ENCODE measurements at regions not wholly inside any gene's neighbourhood (a gene's known extent, or its start where the extent isn't known, plus 50 kb on each side); places are given as distances from the start of the nearest gene placed in this dataset.

DNA sequence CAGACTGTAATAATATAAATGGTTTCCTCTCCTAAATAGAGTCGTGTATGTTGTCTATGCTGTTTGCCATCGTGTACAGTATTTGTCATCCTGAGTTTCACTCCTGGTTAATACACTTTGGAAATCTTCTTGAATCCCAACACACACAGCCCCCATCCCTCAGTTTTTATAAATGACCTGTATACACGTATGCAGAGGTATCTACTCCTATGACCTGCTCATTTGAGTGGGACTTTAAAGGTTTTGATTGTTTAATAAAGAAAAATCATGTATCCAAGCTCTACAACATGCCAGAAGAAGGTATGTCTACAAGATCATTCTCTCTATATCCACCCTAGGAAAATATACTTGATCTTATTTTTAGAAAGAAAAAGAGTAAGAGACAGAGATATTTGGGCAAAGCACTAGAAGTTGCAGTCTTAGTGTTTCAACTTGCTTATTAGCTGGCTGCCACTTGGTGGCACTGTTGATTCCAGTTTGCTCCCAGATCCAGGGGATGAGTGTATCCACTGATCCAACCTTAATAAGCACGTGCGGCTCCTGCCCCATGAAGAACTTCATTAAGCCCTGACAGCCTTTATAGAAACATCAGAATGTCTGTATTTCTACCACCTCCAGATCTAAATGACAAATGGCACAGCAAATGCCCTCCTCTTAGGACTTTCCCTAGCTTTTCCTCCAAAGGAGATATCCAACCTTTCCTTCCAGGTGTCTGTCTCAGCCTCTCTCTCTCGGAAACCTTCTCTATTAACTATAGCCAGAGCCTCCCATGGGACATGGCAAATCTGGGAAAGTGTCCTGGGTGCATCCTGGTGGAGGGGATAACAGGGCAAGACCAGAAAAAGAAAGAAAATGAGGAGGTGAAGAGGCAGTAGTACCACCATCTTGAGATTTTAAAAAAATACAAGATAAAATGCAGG lies 181.6 kb upstream of the NEBL start:
- no peak overlapping the region for H3K27ac ChIP-seq
- no peak for DNase-seq (ENCODE audit: low read depth, low spot score)

DNA sequence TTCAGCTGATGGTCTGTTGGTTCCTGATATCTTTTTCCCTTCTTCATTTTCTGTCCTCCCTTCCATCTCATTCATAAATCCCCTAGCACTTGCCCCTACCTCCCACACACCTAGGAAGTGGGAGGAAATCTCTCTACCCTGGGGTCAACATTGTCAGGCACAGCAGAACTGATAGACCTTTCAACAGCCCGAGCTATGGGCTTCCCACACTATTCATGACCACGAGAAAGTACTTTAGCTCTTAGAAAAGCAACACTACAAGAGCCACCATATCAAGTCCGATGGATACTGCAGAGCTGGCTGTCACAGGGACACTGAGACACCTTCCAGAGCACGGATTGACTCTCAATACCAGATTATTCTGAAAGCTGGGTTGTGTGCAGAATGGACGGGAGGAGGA lies 180.6 kb upstream of the NEBL start:
- no peak overlapping the region for H3K27ac ChIP-seq
- DNase-seq (ENCODE audit: low read depth, low spot score): no peak

DNA sequence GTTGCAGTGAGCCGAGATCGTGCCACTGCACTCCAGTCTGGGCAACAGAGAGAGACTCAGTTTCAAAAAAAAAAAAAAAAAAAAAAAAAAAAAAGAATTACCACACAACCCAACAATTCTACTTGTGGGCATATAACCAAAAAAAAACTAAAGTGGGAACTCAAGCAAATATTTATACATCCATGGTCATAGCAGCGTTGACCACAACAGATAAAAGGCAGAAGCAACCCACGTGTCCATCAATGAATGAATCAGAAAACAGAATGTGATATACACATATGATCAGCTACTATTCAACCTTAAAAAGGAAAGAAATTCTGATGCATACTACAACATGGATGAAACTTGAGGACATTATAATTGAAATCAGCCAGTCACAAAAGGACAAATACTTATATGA lies 179.3 kb upstream of the NEBL start:
- DNase-seq (ENCODE audit: low read depth, low spot score): no peak
- H3K27ac ChIP-seq: no peak overlapping the region

DNA sequence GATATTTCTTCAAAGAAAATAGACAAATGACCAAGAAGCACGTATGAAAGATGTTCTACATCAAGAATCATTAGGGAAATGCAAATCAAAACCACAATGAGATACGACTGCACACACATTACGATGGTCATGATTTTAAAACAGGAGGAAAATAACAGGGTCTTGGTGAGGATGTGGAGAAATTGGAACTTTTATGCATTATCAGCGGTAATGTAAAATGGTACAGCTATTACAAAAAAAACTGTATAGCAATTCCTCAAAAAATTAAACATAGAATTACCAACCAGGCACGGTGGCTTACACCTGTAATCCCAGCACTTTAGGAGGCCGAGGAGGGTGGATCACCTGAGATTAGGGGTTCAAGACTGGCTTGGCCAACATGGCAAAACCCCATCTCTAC lies 178.8 kb upstream of the NEBL start:
- no peak for DNase-seq (ENCODE audit: low read depth, low spot score)
- H3K27ac ChIP-seq: no peak overlapping the region

DNA sequence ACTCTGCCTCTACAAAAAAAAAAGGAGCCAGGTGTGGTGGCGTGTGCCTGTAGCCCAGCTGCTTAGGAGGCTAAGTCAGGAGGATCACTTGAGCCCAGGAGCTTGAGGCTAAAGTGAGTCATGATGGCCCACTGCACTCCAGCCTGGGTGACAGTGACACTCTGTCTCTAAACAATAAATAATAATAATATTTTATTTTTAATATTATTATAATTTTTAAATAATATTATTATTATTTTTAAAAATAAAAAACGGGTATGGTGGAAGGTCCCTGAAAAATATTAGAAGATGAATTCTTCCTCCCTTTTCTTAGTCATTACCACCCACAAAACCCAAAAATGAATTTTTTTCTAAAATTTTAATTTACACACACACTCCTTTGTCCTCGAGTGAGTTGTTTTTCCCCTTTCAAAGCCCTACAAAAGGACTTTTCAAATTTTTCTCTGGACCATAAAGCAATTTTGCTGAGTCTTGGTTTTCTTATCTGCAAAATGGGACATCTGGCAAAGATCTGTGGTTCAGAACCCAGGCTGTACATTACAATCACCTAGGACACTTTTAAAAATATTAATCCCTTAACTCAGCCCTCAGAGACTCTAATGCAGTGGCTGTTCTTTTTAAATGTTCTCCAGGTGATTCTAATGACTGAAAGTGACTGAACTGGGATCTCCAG lies 174.0 kb upstream of the NEBL start:
- DNase-seq (ENCODE audit: low read depth, low spot score): no peak
- H3K27ac ChIP-seq: no peak overlapping the region

DNA sequence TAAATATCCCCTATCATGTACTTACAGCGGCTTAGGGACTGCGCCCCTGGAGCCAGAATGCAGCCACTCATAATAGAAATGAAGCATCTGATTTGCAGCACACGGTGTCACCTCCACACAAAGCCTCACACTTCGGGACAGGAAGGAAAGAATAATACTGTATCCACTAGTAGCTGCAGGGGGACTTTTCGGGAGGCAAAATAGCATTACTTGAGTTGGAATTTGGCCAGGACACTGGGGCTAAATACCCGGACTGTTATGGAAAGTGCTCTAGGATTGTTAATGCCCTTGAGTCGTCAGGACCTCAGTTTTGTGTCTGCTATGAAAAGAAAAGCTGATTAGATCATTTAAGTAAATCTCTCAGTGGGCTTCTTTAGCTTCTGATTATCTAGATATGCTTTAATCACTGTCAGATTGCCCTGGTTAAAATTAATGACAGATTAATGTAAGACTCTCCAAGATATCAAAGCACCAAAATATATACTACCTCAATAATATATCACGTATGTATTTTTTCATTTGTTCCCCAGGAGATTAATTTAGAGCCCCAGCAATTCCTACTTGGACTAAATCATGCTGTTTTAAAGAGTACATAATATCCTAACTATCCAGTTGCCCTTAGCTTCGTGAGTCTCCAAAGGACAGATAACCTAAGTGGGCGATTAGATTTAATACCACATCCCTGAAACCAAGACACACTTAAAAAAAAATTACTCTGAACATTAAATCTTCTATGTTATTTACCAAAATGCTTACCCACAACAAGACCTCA lies 173.0 kb upstream of the NEBL start:
- no peak overlapping the region for H3K27ac ChIP-seq
- DNase-seq (ENCODE audit: low read depth, low spot score): no peak

DNA sequence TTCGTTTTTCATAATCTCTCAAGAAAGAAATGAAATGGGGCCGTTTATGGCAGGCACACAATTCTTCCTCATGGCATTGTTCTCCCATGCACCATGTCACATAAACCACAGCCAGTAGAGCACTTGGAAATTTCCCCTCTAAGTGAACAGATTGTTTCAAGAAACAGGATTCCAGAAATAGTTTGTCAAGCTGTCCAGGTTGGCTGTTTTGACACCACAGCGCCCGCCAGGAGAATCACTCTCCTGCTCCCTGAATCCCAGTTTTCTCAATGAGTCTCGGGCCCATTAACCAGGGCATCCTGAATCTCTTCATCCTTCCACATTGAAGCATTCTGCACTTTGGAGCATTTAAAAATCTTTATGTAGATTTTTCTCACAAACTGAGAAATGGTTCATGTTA lies 172.2 kb upstream of the NEBL start:
- no peak overlapping the region for H3K27ac ChIP-seq
- no peak for DNase-seq (ENCODE audit: low read depth, low spot score)

DNA sequence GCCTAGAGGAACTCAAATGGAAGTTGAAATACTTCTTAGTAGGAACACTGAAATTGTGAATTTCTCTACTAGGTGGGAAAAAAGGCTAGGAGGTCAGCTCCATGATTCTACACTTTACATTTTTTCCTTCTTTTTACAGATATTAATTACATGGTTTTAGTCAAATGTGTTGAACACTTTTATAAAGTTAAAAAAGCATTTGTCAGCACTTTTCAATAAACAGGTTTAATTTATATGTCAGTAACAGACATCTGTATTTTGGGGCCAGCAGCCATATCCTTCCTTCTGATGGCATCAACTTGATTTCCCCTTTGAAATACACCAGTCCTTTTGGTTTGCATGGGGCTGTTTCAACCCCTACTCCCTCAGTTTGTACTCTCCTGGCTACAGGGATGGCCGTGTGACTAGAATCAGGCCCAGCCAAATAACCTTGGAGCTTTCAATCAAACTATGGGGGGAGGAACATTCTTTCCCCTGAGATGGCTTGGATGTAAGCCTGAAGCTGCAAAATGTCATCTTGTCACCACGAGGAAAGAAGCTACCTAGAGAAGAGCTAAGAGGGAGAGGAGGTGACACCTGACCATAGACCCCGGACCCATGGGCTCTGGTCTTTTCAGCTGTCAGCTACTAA lies 171.0 kb upstream of the NEBL start:
- no peak for DNase-seq (ENCODE audit: low read depth, low spot score)
- no peak overlapping the region for H3K27ac ChIP-seq

DNA sequence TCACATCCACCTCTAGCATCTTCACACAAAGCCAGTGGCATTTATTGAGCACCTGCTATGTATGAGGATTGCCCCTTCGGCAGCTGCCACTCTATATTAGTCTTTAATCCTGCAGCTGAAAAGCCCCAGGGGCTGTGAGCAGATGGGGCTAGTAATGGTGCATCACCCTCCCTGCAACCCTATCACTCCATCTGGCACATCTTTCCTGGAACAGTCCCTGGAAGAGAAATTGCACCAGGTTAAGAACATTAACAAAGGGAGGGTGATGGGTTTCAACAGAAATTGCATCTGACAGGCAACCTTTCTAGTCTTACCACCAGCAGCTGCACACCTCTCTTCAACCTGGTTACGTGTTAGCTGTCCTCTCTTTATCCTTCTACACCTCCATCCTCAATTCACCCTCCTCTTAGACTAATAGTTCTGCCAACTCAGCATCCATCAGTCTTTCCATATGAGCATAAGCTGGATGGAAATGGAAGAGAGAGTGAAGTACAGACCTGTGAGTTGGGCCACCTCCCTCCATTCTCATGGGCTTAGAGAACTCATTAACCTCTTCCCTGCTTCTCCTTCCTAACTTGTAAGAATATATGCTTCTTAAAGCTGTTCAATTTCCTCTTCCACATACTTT lies 168.6 kb upstream of the NEBL start:
- no peak for DNase-seq (ENCODE audit: low read depth, low spot score)
- no peak overlapping the region for H3K27ac ChIP-seq

DNA sequence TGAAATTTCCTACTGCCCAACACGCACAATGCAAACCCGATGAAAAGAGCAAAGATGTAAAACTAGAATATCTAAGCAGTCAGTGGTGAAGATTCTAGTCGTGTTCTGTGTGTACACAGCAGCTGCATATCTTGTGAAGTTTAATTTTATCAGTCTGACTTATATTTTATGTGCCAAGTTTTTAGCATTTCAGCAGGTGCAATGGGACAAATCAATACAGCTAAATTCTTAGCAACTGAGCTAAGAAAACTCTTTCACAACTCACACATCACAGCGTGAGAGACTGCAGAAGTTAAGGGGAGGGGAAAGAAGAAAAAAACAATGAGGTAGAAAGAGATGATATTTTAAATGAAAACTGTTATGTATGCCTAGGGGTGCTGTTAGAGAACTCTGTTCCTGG lies 164.9 kb upstream of the NEBL start:
- H3K27ac ChIP-seq: no peak overlapping the region
- DNase-seq (ENCODE audit: low read depth, low spot score): no peak

DNA sequence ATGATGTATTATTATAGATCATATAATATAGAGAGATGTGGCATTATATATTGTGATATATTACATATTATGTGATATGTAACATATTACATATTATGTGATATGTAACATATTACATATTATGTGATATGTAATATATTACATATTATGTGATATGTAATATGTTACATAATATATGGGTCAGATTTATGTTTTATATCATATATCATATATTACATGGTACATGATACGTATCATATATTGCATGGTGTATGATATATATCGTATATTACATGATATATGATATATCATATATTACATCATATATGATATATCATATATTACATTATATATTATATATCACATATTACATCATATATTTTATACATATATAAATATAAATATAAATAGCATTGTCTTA lies 164.1 kb upstream of the NEBL start:
- DNase-seq (ENCODE audit: low read depth, low spot score): no peak
- no peak overlapping the region for H3K27ac ChIP-seq

DNA sequence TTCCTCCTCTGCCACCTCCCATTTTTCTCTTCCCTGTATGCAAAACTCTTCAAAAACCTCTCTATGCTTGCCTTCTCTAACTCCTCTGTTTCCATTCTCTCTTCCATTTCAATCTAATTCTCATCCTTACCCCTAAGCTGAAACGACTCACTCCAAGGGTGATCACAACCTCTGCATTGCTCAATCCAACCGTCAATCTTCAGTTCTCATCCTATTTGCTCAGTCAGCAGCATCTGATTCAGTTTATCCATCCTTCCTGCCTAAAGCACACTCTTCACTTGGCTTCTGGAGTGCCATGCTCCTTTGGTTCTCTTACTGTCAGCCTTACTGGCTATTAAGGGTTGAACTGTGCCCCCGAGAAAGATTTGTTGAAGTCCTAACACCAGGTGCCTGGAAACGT lies 163.5 kb upstream of the NEBL start:
- H3K27ac ChIP-seq: no peak overlapping the region
- DNase-seq (ENCODE audit: low read depth, low spot score): no peak

DNA sequence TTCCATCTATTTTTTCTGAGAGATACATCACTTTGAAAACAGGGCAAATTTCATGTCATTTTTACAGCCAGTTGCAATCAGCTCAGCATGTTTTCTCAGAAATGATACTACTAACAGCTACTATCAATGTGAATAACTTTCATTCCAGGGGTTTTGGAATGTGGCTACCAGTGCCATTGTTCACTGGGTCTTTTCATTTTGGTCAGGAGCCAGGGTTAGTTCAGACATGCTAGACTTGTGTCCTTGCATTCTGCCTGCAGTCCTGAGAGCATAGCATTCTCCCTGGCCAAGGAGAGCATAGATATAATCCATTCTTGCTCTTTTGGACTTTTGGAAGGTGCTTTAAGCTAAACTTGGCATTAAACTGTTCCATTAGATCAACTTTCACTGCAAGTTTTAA lies 160.9 kb upstream of the NEBL start:
- DNase-seq (ENCODE audit: low read depth, low spot score): no peak
- H3K27ac ChIP-seq: no peak overlapping the region

DNA sequence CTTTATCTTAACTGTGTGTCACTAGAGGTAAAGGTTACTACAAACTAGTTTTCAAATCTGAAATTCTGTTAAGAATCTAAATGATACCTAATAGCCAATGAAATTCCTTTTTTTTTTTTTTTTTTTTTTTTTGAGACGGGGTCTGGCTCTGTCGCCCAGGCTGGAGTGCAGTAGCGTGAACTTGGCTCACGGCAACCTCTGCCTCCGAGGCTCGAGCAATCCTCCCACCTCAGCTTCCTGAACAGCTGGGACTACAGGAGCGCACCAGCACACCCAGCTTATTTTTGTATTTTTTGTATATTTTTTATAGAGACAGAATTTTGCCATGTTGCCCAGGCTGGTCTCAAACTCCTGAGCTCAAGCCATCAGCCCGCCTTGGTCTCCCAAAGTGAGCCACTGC lies 160.3 kb upstream of the NEBL start:
- H3K27ac ChIP-seq: no peak overlapping the region
- DNase-seq (ENCODE audit: low read depth, low spot score): no peak

DNA sequence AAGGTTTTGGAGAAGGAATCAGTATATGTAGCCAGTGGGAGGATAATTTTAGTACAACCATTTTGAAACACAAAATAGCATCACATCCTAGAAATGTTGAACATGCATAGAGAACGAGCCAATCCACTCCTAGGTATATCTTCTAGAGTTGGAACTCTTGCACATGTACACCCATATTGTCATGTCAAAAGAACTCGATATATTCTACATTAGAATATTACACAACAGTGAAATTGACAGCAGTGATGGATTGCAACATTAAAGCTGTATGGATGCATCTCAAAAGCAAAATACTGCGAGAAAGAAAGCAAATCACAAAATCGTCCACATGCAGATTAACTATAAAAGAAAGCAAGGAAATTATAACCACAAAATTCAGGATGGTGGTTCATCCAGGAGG lies 159.3 kb upstream of the NEBL start:
- DNase-seq (ENCODE audit: low read depth, low spot score): no peak
- H3K27ac ChIP-seq: no peak overlapping the region

DNA sequence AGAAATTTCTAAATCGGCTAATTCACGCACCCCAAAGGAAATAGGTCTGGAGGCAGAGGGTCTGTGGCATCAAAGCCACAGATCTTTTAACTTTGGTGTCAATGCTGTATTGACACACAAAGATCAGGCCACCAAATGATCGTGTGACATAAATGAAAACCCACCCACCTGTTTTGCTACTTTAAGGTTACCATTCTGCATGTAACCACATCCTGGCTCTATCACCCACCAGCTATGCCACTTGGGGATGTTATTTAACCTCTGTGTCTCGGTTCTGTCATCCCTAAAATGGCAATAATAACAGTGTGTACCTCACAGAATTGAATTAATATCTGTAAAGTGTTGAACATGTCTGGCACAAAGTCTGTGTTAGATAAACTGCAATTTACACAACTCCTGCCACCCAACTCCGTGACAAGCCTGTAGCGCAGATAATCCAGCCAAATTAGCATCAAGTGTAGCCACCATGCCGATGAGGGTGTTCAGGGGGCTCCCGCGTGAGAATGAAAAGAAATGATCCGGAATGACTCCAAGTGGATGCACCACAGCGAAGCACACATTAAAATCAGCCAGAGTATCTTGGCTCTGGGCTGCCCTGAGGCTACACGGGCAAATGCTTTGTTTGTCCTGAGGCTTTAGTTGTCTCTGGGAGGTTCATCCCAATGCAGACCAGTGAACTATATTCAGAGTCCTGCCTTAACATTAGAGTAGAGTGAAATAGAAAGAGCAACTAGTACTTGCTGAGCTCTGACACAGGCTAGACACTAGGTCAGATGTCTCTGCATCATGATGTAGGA lies 158.4 kb upstream of the NEBL start:
- no peak for DNase-seq (ENCODE audit: low read depth, low spot score)
- no peak overlapping the region for H3K27ac ChIP-seq

DNA sequence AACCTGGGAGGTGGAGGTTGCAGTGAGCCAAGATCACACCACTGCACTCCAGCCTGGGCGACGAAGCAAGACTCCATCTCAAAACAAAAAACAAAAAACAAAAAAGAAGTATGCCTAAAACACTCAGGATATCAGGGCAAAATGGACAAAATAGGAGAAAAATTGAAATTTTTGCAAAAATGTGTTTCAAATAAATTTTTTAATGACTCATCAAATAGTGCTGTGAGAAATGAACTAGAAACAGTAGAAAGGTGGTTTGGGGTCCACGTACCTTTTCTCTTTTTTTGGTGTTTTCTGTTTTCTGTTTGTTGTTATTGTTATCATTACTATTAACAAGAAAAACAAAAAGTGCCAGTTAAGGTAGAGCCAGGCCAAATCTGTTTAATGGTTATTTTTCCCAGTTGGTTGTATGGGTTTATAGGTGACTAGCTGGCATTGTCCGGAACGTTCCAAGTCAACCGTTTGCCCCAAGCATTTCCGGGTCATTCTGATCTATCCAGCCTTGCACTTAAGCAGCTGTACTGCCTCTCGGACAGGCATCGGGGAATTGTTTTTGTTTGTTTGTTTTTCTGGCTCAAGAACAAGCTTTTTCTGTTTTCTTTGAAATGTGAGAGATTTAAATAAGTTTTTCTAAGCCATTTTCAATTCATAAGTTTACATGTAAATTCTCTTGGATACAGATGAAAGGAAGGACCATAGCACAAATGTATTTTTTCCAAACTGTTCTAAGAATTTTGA lies 157.0 kb upstream of the NEBL start:
- DNase-seq (ENCODE audit: low read depth, low spot score): no peak
- H3K27ac ChIP-seq: no peak overlapping the region

DNA sequence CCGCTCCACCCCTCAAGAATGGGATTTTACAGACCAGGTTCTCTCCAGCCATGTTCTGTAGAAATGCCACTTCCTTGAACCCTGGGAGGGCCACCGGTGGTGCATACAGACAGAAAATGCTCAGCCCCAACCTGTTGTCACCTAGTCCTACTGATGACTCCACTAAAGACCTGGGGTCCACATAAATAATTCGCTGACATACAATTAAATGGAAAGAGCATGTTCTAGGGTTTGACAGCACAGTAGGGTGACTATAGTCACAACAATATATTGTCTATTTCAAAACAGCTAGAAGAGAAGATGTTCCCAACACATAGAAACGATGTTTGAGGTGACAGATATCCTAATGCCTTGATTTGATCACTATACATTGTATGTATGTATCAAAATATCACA lies 155.6 kb upstream of the NEBL start:
- DNase-seq (ENCODE audit: low read depth, low spot score): no peak
- no peak overlapping the region for H3K27ac ChIP-seq

Measured in epithelial cell of prostate (primary cell).